ENCODE measurements at regions not wholly inside any gene's neighbourhood (a gene's known extent, or its start where the extent isn't known, plus 50 kb on each side); places are given as distances from the start of the nearest gene placed in this dataset.
"Not testable (repeated sequence)": the region's sequence is repeated elsewhere in the genome, so short reads cannot be mapped to it uniquely, and the experiment has no call there.

GRCh38 chr18:60249388-60249787, 123.2 kb downstream of the MC4R start:
- H3K4me2 ChIP-seq = peak overlapping the region in 7 of 11 experiments; percentile 31 to 63 (median 52); a peak in 12 of 22 replicates
- H3K36me3 ChIP-seq = no peaks in the 10 kb centered on the region
- no peak for TF ChIP-seq Cebpa-rat (IDR thresholded peaks at IDR 0.05)
- H3K27ac ChIP-seq = no peak overlapping the region
- no peaks in the 10 kb centered on the region for H4K20me1 ChIP-seq
- H3K9ac ChIP-seq = no peak overlapping the region
- no peak overlapping the region for H3K4me3 ChIP-seq
- H3K4me1 ChIP-seq = peaks cover 8 to 38% (median 25%) of the 10 kb centered on the region in 10 experiments
- peaks cover 0 to 41% (median 0%) of the 10 kb centered on the region in 11 experiments; a peak in 6 of 22 replicates for H3K27me3 ChIP-seq
- peaks cover 0 to 6% (median 0%) of the 10 kb centered on the region in 11 experiments; a peak in 6 of 22 replicates for H3K9me3 ChIP-seq (replicated peaks in 1 of 11)

GRCh38 chr18:60248336-60249330, 123.9 kb downstream of the MC4R start:
- peaks cover 0 to 8% (median 0%) of the 10 kb centered on the region in 11 experiments; a peak in 6 of 22 replicates for H3K9me3 ChIP-seq (replicated peaks in 1 of 11)
- peak overlapping the region in 8 of 11 experiments; percentile 23 to 63 (median 52); a peak in 16 of 22 replicates for H3K4me2 ChIP-seq
- H3K9ac ChIP-seq = no peak overlapping the region
- no peaks in the 10 kb centered on the region for H4K20me1 ChIP-seq
- no peak for TF ChIP-seq Cebpa-rat (IDR thresholded peaks at IDR 0.05)
- peaks cover 0 to 46% (median 0%) of the 10 kb centered on the region in 11 experiments; a peak in 6 of 22 replicates for H3K27me3 ChIP-seq
- H3K36me3 ChIP-seq = no peaks in the 10 kb centered on the region
- H3K4me1 ChIP-seq = peaks cover 8 to 34% (median 25%) of the 10 kb centered on the region in 10 experiments
- H3K27ac ChIP-seq = no peak overlapping the region
- no peak overlapping the region for H3K4me3 ChIP-seq

- Histone ChIP-seq H3K27ac (no peak overlapping the region), H3K27me3 (peaks cover 0 to 59% (median 0%) of the 10 kb centered on the region in 11 experiments; a peak in 7 of 22 replicates), H3K9me3 (replicated peaks in 1 of 11) (peaks cover 0 to 8% (median 0%) of the 10 kb centered on the region in 11 experiments; a peak in 6 of 22 replicates), H3K9ac (no peak overlapping the region), H3K36me3 (no peaks in the 10 kb centered on the region), H4K20me1 (no peaks in the 10 kb centered on the region), H3K4me3 (no peak overlapping the region), H3K4me1 (peaks cover 8 to 32% (median 25%) of the 10 kb centered on the region in 10 experiments), H3K4me2 (peak overlapping the region; percentile 3 to 63 (median 51); a peak in 21 of 22 replicates)
- TF ChIP-seq Cebpa-rat (IDR thresholded peaks at IDR 0.05) = no peak
These were observed 125.5 kb downstream of the MC4R start for GRCh38 chr18:60247103-60247502.

GRCh38 chr18:60246606-60247005, 126.0 kb downstream of the MC4R start:
- TF ChIP-seq Cebpa-rat (IDR thresholded peaks at IDR 0.05) = no peak
- no peaks in the 10 kb centered on the region for H4K20me1 ChIP-seq
- peak overlapping the region in 3 of 11 experiments; percentile 44 to 54 (median 48); a peak in 4 of 22 replicates for H3K4me2 ChIP-seq
- peaks cover 0 to 63% (median 0%) of the 10 kb centered on the region in 11 experiments; a peak in 7 of 22 replicates for H3K27me3 ChIP-seq
- H3K4me1 ChIP-seq = peaks cover 8 to 32% (median 25%) of the 10 kb centered on the region in 10 experiments
- H3K9me3 ChIP-seq (replicated peaks in 1 of 11) = peaks cover 0 to 8% (median 0%) of the 10 kb centered on the region in 11 experiments; a peak in 6 of 22 replicates
- no peak overlapping the region for H3K4me3 ChIP-seq
- H3K9ac ChIP-seq = no peak overlapping the region
- no peak overlapping the region for H3K27ac ChIP-seq
- H3K36me3 ChIP-seq = no peaks in the 10 kb centered on the region

GRCh38 chr18:60245096-60245495, 127.5 kb downstream of the MC4R start:
- Histone ChIP-seq H3K9me3 (replicated peaks in 1 of 11) (peaks cover 0 to 17% (median 0%) of the 10 kb centered on the region in 11 experiments; a peak in 9 of 22 replicates), H3K27me3 (peaks cover 0 to 63% (median 0%) of the 10 kb centered on the region in 11 experiments; a peak in 7 of 22 replicates), H3K4me2 (no peak overlapping the region), H4K20me1 (no peaks in the 10 kb centered on the region), H3K4me1 (peaks cover 8 to 32% (median 25%) of the 10 kb centered on the region in 10 experiments), H3K27ac (no peak overlapping the region), H3K36me3 (no peaks in the 10 kb centered on the region), H3K9ac (no peak overlapping the region), H3K4me3 (no peak overlapping the region)
- TF ChIP-seq Cebpa-rat (IDR thresholded peaks at IDR 0.05) = no peak

GRCh38 chr18:60239024-60239710, 133.4 kb downstream of the MC4R start:
- H3K4me2 ChIP-seq = not testable (repeated sequence)

GRCh38 chr18:60235164-60235563, 137.4 kb downstream of the MC4R start:
- H3K4me2 ChIP-seq = no peak overlapping the region
- no peaks in the 10 kb centered on the region for H3K4me1 ChIP-seq
- no peak overlapping the region for H3K4me3 ChIP-seq
- no peak overlapping the region for H3K27ac ChIP-seq
- H3K9ac ChIP-seq = no peak overlapping the region
- no peaks in the 10 kb centered on the region for H4K20me1 ChIP-seq
- no peaks in the 10 kb centered on the region for H3K27me3 ChIP-seq
- no peak for TF ChIP-seq Cebpa-rat (IDR thresholded peaks at IDR 0.05)
- peaks cover 0 to 5% (median 0%) of the 10 kb centered on the region in 11 experiments; a peak in 5 of 22 replicates for H3K9me3 ChIP-seq (replicated peaks in 1 of 11)
- no peaks in the 10 kb centered on the region for H3K36me3 ChIP-seq

More at GRCh38 chr18:60239024-60239710, 133.4 kb downstream of the MC4R start:
- peaks cover 0 to 20% (median 0%) of the 10 kb centered on the region in 11 experiments; a peak in 5 of 22 replicates for H3K27me3 ChIP-seq
- H3K36me3 ChIP-seq, H4K20me1 ChIP-seq, H3K27ac ChIP-seq, H3K4me1 ChIP-seq, H3K9ac ChIP-seq, H3K4me3 ChIP-seq: not testable (repeated sequence)
- H3K9me3 ChIP-seq (replicated peaks in 1 of 11) = peaks cover 0 to 12% (median 0%) of the 10 kb centered on the region in 11 experiments; a peak in 6 of 22 replicates

- Histone ChIP-seq H3K4me3 (no peak overlapping the region), H3K27me3 (no peaks in the 10 kb centered on the region), H3K9ac (no peak overlapping the region), H4K20me1 (no peaks in the 10 kb centered on the region), H3K9me3 (replicated peaks in 1 of 11) (no peaks in the 10 kb centered on the region; a peak in 1 of 22 replicates), H3K4me2 (no peak overlapping the region), H3K36me3 (no peaks in the 10 kb centered on the region), H3K4me1 (peaks cover 0 to 12% (median 7%) of the 10 kb centered on the region in 10 experiments; a peak in 9 of 20 replicates), H3K27ac (no peak overlapping the region)
- TF ChIP-seq Cebpa-rat (IDR thresholded peaks at IDR 0.05) = no peak
These were observed 140.0 kb downstream of the MC4R start for GRCh38 chr18:60232541-60232940.
